Panc1 (cell line): ENCODE measurements at regions not wholly inside any gene's neighbourhood (a gene's known extent, or its start where the extent isn't known, plus 50 kb on each side); places are given as distances from the start of the nearest gene placed in this dataset.

Source experiments
- ATAC-seq: fragments of 200-7000 bp; cut with Tn5 transposase; 2 replicates; pipeline ENCODE4 v1.9.1; 2020; ENCODE audit warnings: mild to moderate bottlenecking, moderate library complexity
- BruUV-seq: library from RNA; stranded (reverse); fragments of 400-500 nt; replicated peaks from 2 replicates; lab custom pipeline; 2021; lab: Mats Ljungman, UMichigan
- CTCF ChIA-PET: fragments of 300-600 bp; sonication (Branson Sonifier 250); formaldehyde crosslinking; loops from one replicate; lab custom pipeline; 2022; ENCODE audit warnings: antibody characterized with exemption; lab: Charles Lee
- POLR2A ChIA-PET: fragments of 300-600 bp; sonication (Branson Sonifier 250); formaldehyde crosslinking; loops from one replicate; lab custom pipeline; 2022; ENCODE audit warnings: antibody characterized with exemption; lab: Charles Lee
- DNase-seq: peaks from one replicate; pipeline ENCODE4 v3.0.0-alpha.2; 2010; ENCODE audit warnings: low read depth, low spot score
- H3K27ac ChIP-seq: 2 replicates; pipeline ENCODE4 v1.5.1; 2011; ENCODE audit warnings: mild to moderate bottlenecking, low read length, inconsistent platforms
- H3K27me3 ChIP-seq: fragments of 200-500 bp; sonication (Bioruptor generic); 2 replicates; pipeline ENCODE4 v1.6.0; 2014; ENCODE audit warnings: low read length, inconsistent platforms; ENCODE audit not compliant: control insufficient read depth, insufficient read depth
- H3K36me3 ChIP-seq: fragments of 200-500 bp; sonication (Bioruptor generic); 2 replicates; pipeline ENCODE4 v1.5.1; 2014; ENCODE audit warnings: inconsistent platforms, mild to moderate bottlenecking, low read length, moderate library complexity; ENCODE audit not compliant: control insufficient read depth, insufficient read depth
- H3K4me1 ChIP-seq: 2 replicates; pipeline ENCODE4 v1.5.1; 2011; ENCODE audit warnings: inconsistent platforms, mild to moderate bottlenecking, low read length, moderate library complexity; ENCODE audit not compliant: control insufficient read depth, insufficient read depth
- H3K4me3 ChIP-seq, 2 experiments: 2 replicates each; pipeline ENCODE4 v1.5.1; 2011 to 2012; ENCODE audit warnings: low read depth in 2 of 2, low read length in 2 of 2, mild to moderate bottlenecking in 2 of 2, inconsistent platforms in 1 of 2, moderate library complexity in 1 of 2
- H3K9me3 ChIP-seq: fragments of 200-500 bp; sonication (Bioruptor generic); 2 replicates; pipeline ENCODE4 v1.5.1; 2014; ENCODE audit warnings: low read depth, mild to moderate bottlenecking, inconsistent platforms, low read length, moderate library complexity; ENCODE audit not compliant: control insufficient read depth, insufficient read depth
- CTCF ChIP-seq: fragments of 450-650 bp; IDR thresholded peaks from 2 replicates; pipeline ENCODE4 v1.5.1; 2017; ENCODE audit warnings: mild to moderate bottlenecking
- POLR2AphosphoS5 ChIP-seq: IDR thresholded peaks from 2 replicates; pipeline ENCODE4 v1.6.1; 2012; ENCODE audit warnings: mild to moderate bottlenecking, low read depth, low read length, moderate library complexity
- REST ChIP-seq, 2 experiments: IDR thresholded peaks; 2 replicates each; pipeline ENCODE4 v1.6.1; 2011 to 2012; ENCODE audit warnings: low read depth in 2 of 2, control low read depth in 1 of 2, low read length in 1 of 2, mild to moderate bottlenecking in 1 of 2, moderate library complexity in 1 of 2; ENCODE audit not compliant: insufficient read depth in 1 of 2
- SIN3A ChIP-seq: IDR thresholded peaks from 2 replicates; pipeline ENCODE4 v1.6.1; 2012; ENCODE audit warnings: low read depth, mild to moderate bottlenecking, low read length, moderate library complexity, borderline replicate concordance; ENCODE audit not compliant: insufficient read depth
- TCF7L2 ChIP-seq: IDR thresholded peaks from 2 replicates; pipeline ENCODE4 v1.6.1; 2011; ENCODE audit warnings: mild to moderate bottlenecking, low read depth, low read length, inconsistent platforms
- in situ Hi-C: cut with HindIII; loops from 2 replicates; pipeline ENCODE4 v1.10.0; 2016; ENCODE audit warnings: low sequenced_read_pairs, low pct_unique_long_range_greater_than_20kb
- intact Hi-C: fragments of 100-400 bp; cut with micrococcal nuclease; formaldehyde crosslinking; loops from one replicate; pipeline ENCODE4 v1.10.0; 2022; ENCODE audit not compliant: unreplicated experiment

- DNase-seq, result no peak
These were observed 191.9 kb upstream of the LRIG1 start for GRCh38 chr3:66692766-66693150.

GRCh38 chr3:66693461-66694031 lies 192.7 kb upstream of the LRIG1 start:
- Histone ChIP-seq H3K4me1 (no peaks in the 10 kb centered on the region), H3K27me3 (no peaks in the 10 kb centered on the region), H3K4me3 (no peak overlapping the region), H3K27ac (no peak overlapping the region), H3K36me3 (no peaks in the 10 kb centered on the region), H3K9me3 (no peaks in the 10 kb centered on the region)
- CTCF ChIA-PET, result no interaction called here
- DNase-seq (no peak), ATAC-seq (no peak)
- POLR2A ChIA-PET, result no interaction called here
- TF ChIP-seq TCF7L2 (no peak), CTCF (no peak), SIN3A (no peak), REST (IDR thresholded peaks at IDR 0.05; ENCODE audit: insufficient read depth in 1 of 2, low read depth in 2 of 2, low read length in 1 of 2) (no peak)
- intact Hi-C loops, result no loop called here
- in situ Hi-C loops, result no loop called here
- BruUV-seq, result no TSS peak

More at GRCh38 chr3:66692766-66693150, 191.9 kb upstream of the LRIG1 start:
- Histone ChIP-seq H3K27me3 (no peaks in the 10 kb centered on the region), H3K4me3 (no peak overlapping the region), H3K4me1 (no peaks in the 10 kb centered on the region), H3K36me3 (no peaks in the 10 kb centered on the region), H3K27ac (no peak overlapping the region), H3K9me3 (no peaks in the 10 kb centered on the region)
- intact Hi-C loops, result no loop called here
- in situ Hi-C loops, result no loop called here
- POLR2A ChIA-PET, result no interaction called here
- CTCF ChIA-PET, result no interaction called here
- no peak for TF ChIP-seq SIN3A
- TF ChIP-seq POLR2AphosphoS5, result no peak
- no peak for TF ChIP-seq REST (IDR thresholded peaks at IDR 0.05; ENCODE audit: insufficient read depth in 1 of 2, low read depth in 2 of 2, low read length in 1 of 2)
- BruUV-seq, result no TSS peak
- no peak for ATAC-seq
